Endothelial cell of umbilical vein (primary cell): ENCODE measurements at regions not wholly inside any gene's neighbourhood (a gene's known extent, or its start where the extent isn't known, plus 50 kb on each side); places are given as distances from the start of the nearest gene placed in this dataset.

Source experiments
- BruUV-seq: library from RNA; stranded (reverse); fragments of 400-500 nt; replicated peaks from 2 replicates; lab custom pipeline; 2021; lab: Mats Ljungman, UMichigan
- CTCF ChIA-PET: fragments of 300-600, 350-600 bp; sonication (Branson Sonifier 250); formaldehyde crosslinking; loops from one replicate; lab custom pipeline; 2021; ENCODE audit warnings: antibody characterized with exemption, inconsistent platforms; lab: Charles Lee
- POLR2A ChIA-PET: fragments of 300-600, 350-600 bp; sonication (Branson Sonifier 250); formaldehyde crosslinking; loops from one replicate; lab custom pipeline; 2021; ENCODE audit warnings: antibody characterized with exemption, inconsistent platforms; lab: Charles Lee
- DNase-seq: peaks from one replicate; pipeline ENCODE4 v3.0.0-alpha.2; 2011; ENCODE audit warnings: low read depth, low spot score
- FAIRE-seq: peaks from 2 replicates; lab custom pipeline; 2011; peaks lifted over from hg19 to GRCh38; lab: Jason Lieb, UNC
- H2AFZ ChIP-seq: 2 replicates; pipeline ENCODE4 v1.6.0; 2012; ENCODE audit warnings: low read depth, low read length, control low read depth, inconsistent platforms
- H3K27ac ChIP-seq: 2 replicates; pipeline ENCODE4 v1.5.1; 2011; ENCODE audit warnings: low read depth, mild to moderate bottlenecking, control low read depth, low read length, moderate library complexity; ENCODE audit not compliant: insufficient read depth
- H3K27me3 ChIP-seq, 2 experiments: 2 replicates each; pipeline versions ENCODE4 v1.6.0 to v1.6.1; 2011; ENCODE audit warnings: low read length in 2 of 2, mixed read lengths in 1 of 2; ENCODE audit not compliant: control insufficient read depth in 2 of 2, insufficient read depth in 2 of 2
- H3K36me3 ChIP-seq, 2 experiments: 2 replicates in 1 of 2; 3 replicates in 1 of 2; pipeline ENCODE4 v1.5.1; 2011; ENCODE audit warnings: low read length in 2 of 2, mild to moderate bottlenecking in 1 of 2, moderate library complexity in 1 of 2; ENCODE audit not compliant: control insufficient read depth in 2 of 2, insufficient read depth in 2 of 2; ENCODE audit errors: extremely low read depth in 1 of 2
- H3K4me1 ChIP-seq: 3 replicates; pipeline ENCODE4 v1.5.1; 2011; ENCODE audit warnings: mild to moderate bottlenecking, low read length; ENCODE audit not compliant: control insufficient read depth, insufficient read depth; ENCODE audit errors: extremely low read depth
- H3K4me2 ChIP-seq: 2 replicates; pipeline ENCODE4 v1.6.1; 2011; ENCODE audit warnings: low read length, control low read depth, mixed read lengths; ENCODE audit not compliant: insufficient read depth
- H3K4me3 ChIP-seq, 3 experiments: fragments of 200-600 bp in 1 of 3; sonication (generic), shearing (Covaris generic) in 1 of 3; replicated peaks in 1 of 3; 2 replicates each; pipeline ENCODE4 v1.5.1; 2011 to 2016; ENCODE audit warnings: control low read depth in 3 of 3, low read length in 3 of 3, mild to moderate bottlenecking in 2 of 3, inconsistent platforms in 1 of 3, low read depth in 1 of 3, moderate library complexity in 1 of 3; ENCODE audit not compliant: insufficient read depth in 1 of 3
- H3K79me2 ChIP-seq: 2 replicates; pipeline ENCODE4 v1.6.0; 2012; ENCODE audit warnings: low read length, inconsistent platforms; ENCODE audit not compliant: control insufficient read depth, insufficient read depth
- H3K9ac ChIP-seq: replicated peaks from 2 replicates; pipeline ENCODE3; 2011; ENCODE audit warnings: low read length, control low read depth; ENCODE audit not compliant: insufficient read depth; ENCODE audit errors: extremely low read depth
- H3K9me1 ChIP-seq: replicated peaks from 3 replicates; pipeline ENCODE4 v1.6.0; 2011; ENCODE audit warnings: mild to moderate bottlenecking, low read length; ENCODE audit not compliant: control insufficient read depth, insufficient read depth; ENCODE audit errors: extremely low read depth
- H3K9me3 ChIP-seq: replicated peaks from 2 replicates; pipeline ENCODE4 v1.5.1; 2012; ENCODE audit warnings: low read length, inconsistent platforms; ENCODE audit not compliant: control insufficient read depth, insufficient read depth
- H4K20me1 ChIP-seq: replicated peaks from 2 replicates; pipeline ENCODE3; 2011; ENCODE audit warnings: mild to moderate bottlenecking, low read length; ENCODE audit not compliant: control insufficient read depth, insufficient read depth; ENCODE audit errors: extremely low read depth
- CTCF ChIP-seq, 2 donors: IDR thresholded peaks; 1 replicate in 1 of 2; 2 replicates in 1 of 2; pipeline ENCODE4 v1.5.1; 2011; ENCODE audit warnings: low read length in 2 of 2, mild to moderate bottlenecking in 2 of 2, moderate library complexity in 2 of 2, control low read depth in 1 of 2, inconsistent platforms in 1 of 2, low read depth in 1 of 2; ENCODE audit not compliant: insufficient read depth in 1 of 2; ENCODE audit errors: extremely low read depth in 1 of 2
- EZH2 ChIP-seq: IDR thresholded peaks from 2 replicates; pipeline ENCODE4 v1.6.1; 2012; ENCODE audit warnings: borderline replicate concordance, low read depth, mild to moderate bottlenecking, moderate library complexity, low read length, inconsistent platforms; ENCODE audit not compliant: severe bottlenecking
- FOS ChIP-seq: IDR thresholded peaks from 2 replicates; pipeline ENCODE4 v1.6.1; 2011; ENCODE audit warnings: mild to moderate bottlenecking, low read length, moderate library complexity, borderline replicate concordance; ENCODE audit not compliant: insufficient read depth
- GATA2 ChIP-seq: IDR thresholded peaks from 2 replicates; pipeline ENCODE4 v1.7.0; 2011; ENCODE audit warnings: low read depth, mild to moderate bottlenecking, moderate library complexity, mixed read lengths, low read length; ENCODE audit not compliant: insufficient read length, insufficient read depth
- JUN ChIP-seq: IDR thresholded peaks from 2 replicates; pipeline ENCODE4 v1.6.1; 2011; ENCODE audit warnings: borderline replicate concordance, low read depth; ENCODE audit not compliant: insufficient read length, insufficient read depth
- MAX ChIP-seq: IDR thresholded peaks from 2 replicates; pipeline ENCODE4 v1.6.1; 2011; ENCODE audit not compliant: insufficient read depth, insufficient read length
- MYC ChIP-seq: IDR thresholded peaks from one replicate; pipeline ENCODE4 v1.6.1; 2011; ENCODE audit warnings: mild to moderate bottlenecking, low read depth, low read length
- POLR2A ChIP-seq: IDR thresholded peaks from 2 replicates; pipeline ENCODE4 v1.6.1; 2012; ENCODE audit warnings: low read depth, mild to moderate bottlenecking, control low read depth, low read length
- POLR2AphosphoS5 ChIP-seq: IDR thresholded peaks from 2 replicates; pipeline ENCODE4 v1.6.1; 2012; ENCODE audit warnings: low read depth, mild to moderate bottlenecking, control low read depth, low read length, moderate library complexity; ENCODE audit not compliant: insufficient read depth
- dilution Hi-C: fragments of 300-500 bp; cut with MboI; formaldehyde crosslinking; loops from one replicate; pipeline ENCODE4 v1.15.0; 2019; ENCODE audit warnings: low sequenced_read_pairs; ENCODE audit not compliant: extremely low pct_ligation_motif_present
- intact Hi-C: fragments of 100-400 bp; cut with micrococcal nuclease; formaldehyde crosslinking; loops from one replicate; pipeline ENCODE4 v1.10.0; 2022

GRCh38 chr4:27381815-27382214 is 521.2 kb downstream of the STIM2 start:
- Histone ChIP-seq H3K9ac (no peak overlapping the region), H2AFZ (no peak overlapping the region), H3K9me3 (no peaks in the 10 kb centered on the region), H4K20me1 (no peaks in the 10 kb centered on the region), H3K27ac (no peak overlapping the region), H3K36me3 (no peaks in the 10 kb centered on the region), H3K27me3 (no peaks in the 10 kb centered on the region), H3K4me3 (no peak overlapping the region), H3K4me1 (no peaks in the 10 kb centered on the region), H3K9me1 (no peaks in the 10 kb centered on the region), H3K4me2 (no peak overlapping the region), H3K79me2 (no peaks in the 10 kb centered on the region)
- intact Hi-C loops (no loop called here), dilution Hi-C loops (no loop called here)
- POLR2A ChIA-PET: no interaction called here
- CTCF ChIA-PET: no interaction called here
- TF ChIP-seq CTCF (IDR thresholded peaks at IDR 0.05; ENCODE audit: extremely low read depth in 1 of 2, insufficient read depth in 1 of 2, low read depth in 1 of 2, low read length in 2 of 2): no peak
- TF ChIP-seq JUN: no peak
- TF ChIP-seq MAX: no peak
- TF ChIP-seq POLR2A: no peak
- no peak for TF ChIP-seq FOS
- no peak for TF ChIP-seq POLR2AphosphoS5
- TF ChIP-seq EZH2: no peak
- TF ChIP-seq MYC: no peak
- TF ChIP-seq GATA2: no peak
- no TSS peak for BruUV-seq
- DNase-seq (no peak), FAIRE-seq (no peak)
